HuH-7 (cell line): ENCODE measurements at regions not wholly inside any gene's neighbourhood (a gene's known extent, or its start where the extent isn't known, plus 50 kb on each side); places are given as distances from the start of the nearest gene placed in this dataset.
"Not testable (repeated sequence)": the region's sequence is repeated elsewhere in the genome, so short reads cannot be mapped to it uniquely, and the experiment has no call there.

Source experiments
- DNase-seq: peaks from one replicate; pipeline ENCODE4 v3.0.0; 2011; ENCODE audit warnings: low spot score

- no peak for DNase-seq
Observed at GRCh38 chr15:79539401-79539800, 107.3 kb downstream of the MINAR1 start.

GRCh38 chr15:79540551-79540950 lies 108.4 kb downstream of the MINAR1 start:
- DNase-seq: peak; percentile 36

DNA sequence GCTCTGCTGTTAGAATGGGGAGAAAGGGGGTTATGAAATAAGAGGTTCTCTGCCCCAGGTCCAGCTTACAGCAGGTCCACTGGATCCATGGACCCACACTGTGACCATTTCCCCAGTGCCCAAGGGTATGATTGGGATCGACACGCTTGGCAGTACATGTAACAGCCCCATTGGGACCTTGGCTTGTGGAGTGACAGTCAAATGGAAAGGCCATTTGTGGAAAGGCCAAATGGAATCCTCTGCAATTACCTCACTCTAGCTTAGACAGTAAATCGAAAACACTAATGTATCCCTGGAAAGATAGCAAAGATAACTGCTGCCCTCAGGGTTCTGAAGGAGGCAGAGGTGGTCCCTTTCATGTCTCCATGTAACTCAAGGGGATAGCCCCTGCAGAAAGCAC lies 109.1 kb downstream of the MINAR1 start:
- DNase-seq: no peak

DNA sequence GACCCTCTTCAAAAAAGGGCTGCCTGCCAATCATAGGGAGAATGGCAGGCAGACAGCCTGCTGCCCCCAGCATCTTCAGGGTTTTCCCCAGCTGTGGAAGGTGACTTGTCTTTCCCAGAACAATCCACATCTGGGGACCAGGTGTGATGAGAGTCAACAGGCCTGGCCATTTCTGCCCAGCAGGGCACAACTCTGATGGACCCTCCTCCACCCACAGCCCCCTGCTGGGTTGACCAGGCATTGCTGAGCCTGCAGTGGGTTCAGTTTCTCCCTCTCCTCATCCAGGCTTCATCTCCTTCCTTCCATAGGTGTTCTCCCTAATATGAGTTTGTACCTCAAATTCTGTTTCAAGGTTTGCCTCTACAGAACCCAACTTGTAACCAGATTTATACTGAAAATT lies 111.0 kb downstream of the MINAR1 start:
- no peak for DNase-seq

- no peak for DNase-seq
Observed at GRCh38 chr15:79549196-79549595, 117.1 kb downstream of the MINAR1 start.

DNA sequence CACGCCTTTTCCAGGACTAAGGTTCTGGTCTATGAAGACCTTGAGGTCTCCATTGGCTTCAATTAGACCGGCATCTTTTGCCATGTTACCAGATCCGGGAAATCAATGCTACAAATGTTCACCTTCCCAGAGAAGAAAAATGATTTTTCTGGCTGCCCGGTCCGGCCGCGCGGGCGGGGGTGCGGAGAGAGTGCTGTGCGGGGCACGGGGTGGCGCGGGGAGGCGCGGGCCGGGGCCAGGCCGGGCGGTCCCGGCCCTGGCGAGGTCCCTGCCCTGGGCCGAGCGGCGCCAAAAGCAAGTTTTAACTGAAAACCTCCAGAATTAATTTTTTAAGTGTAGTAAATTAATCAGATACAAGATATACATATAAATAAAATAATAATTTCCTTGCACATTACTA lies 128.2 kb downstream of the MINAR1 start:
- DNase-seq: no peak

DNA sequence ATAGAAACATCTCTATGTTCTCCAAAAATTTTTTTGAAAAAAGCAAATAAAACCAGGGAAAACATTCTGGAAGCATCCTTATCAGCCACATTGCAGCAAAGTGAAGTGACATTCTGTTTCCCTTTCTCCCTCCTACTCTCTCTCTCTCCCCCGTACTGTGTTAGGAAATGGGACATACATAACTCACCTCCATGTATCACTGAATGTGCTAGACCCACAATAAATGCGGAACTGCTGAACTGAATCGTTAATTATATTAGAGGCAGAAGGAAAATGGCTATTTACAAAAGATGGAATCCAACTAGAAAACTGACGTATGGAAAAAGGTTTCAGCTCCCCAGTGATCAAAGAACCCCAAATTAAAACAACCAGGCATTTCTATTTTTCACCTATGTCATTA lies 129.8 kb downstream of the MINAR1 start:
- no peak for DNase-seq

- no peak for DNase-seq
Observed at GRCh38 chr15:79562403-79562815, 130.3 kb downstream of the MINAR1 start.

DNA sequence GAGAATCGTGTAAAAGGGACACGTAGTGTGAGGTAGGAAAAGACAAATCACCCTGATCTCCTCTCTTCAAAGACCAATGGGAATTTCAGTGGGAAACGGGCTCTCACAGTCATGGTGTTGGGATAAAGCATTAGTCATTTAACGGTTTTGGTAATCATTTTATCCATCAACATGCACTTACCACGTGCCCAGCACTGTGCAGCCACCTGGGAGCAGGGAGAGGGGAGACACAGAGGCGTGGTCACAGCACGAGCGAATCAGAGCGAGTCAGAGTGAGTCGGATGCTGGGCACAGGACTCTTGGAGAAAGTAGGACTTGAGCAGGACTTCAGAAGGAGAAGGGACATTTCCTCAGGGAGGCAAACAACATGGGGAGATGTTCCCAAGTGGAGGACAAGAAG lies 130.8 kb downstream of the MINAR1 start:
- DNase-seq: no peak

DNA sequence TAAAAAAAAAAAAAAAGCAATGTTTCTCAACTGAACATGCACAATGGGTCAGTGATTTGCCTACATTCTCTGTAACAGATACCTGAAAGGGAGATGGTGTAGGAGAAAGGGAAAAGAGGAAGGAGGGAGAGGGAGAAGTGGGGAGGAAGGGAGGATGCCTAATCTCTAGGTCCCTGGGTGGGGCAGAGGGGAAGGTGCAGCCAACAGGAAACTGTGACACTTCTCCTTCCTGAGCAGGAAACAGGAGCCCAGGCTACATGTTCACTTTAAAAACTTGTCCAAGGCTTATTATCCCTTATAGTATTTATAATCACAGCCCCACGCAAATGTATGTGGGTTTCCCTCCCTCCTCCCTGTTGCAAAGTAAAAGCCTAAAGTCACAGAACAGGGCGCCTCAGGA lies 137.9 kb downstream of the MINAR1 start:
- no peak for DNase-seq

DNA sequence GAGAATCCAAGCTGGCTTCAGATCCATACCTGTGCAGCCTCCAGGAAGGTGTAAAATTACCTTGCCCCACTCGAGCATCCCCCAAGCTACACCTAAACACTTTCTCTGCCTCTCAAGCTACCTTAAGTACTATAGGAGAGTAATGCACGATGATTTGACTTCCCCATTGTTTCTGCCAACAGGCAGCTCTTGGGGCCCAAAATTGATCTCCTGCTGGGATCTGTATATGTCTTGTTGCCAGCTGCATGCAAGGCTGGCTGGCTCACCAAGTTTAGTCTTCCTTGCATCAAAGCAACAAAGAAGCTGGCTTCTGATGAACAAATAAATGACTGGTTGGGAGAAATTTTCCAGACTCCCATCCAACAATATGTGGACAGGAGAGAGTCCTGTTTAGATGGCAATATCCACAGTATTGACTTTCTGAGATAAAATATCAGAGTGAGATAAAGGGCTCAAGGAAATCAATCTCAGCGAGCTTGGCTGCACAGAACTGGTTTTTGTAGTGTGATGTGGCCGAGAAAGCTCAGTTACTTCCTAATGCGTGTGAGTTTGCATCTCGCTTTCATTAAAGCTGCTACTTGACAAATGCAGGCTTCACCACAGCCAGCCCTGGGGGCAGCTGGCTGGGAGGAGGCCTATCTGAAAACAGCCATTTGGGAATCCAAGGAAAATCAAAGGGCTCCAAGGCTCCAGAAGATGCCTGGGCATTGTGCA lies 140.7 kb downstream of the MINAR1 start:
- DNase-seq: no peak

DNA sequence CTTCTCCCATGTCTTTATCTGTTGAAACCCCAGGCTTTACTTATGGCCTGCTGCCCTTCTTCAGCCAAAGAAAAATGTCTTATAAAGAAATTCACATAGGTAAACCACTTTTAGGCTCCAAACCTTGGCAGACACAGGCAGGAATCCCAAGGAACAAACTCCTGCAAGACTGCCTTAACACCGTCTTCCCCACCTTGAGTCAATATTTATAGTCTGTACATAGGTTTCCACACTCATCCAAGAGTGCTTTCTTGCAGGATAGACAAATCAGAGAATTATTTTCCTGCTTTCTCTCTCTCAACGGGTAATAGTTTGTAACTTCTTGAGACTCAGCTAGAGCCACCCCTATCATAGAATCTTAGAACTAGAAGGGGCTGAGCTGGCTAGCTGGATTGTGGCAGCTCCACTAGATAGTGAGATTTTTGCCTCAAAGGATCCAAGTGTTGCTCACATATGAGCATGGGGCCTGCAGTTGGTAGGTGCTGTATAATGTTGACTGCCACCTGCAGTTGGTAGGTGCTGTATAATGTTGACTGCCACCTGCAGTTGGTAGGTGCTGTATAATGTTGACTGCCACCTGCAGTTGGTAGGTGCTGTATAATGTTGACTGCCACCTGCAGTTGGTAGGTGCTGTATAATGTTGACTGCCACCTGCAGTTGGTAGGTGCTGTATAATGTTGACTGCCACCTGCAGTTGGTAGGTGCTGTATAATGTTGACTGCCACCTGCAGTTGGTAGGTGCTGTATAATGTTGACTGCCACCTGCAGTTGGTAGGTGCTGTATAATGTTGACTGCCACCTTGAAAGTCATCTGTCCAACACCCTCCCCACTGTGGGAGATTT lies 142.5 kb downstream of the MINAR1 start:
- not testable (repeated sequence) for DNase-seq

- DNase-seq: no peak
Observed at GRCh38 chr15:79582650-79583049, 150.5 kb downstream of the MINAR1 start.

DNA sequence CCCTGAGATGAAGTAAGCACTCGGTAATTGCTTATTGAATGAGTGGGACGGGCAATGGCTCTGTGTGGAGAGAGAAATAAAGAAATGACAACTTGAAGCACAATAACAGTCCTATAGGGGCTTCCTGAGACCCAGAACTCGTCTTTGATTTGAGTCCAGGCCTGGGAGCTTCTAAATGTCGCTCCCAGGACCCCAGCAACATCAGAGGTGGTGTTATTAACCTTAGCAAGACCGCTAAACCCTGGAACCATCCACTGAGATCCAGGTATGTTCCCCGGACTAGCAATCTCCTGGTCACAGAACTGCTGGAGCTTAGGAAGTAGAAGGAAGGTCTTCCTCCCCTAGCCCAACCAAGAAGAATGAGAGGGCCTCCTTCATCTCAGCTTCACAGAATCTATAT lies 160.0 kb downstream of the MINAR1 start:
- no peak for DNase-seq

DNA sequence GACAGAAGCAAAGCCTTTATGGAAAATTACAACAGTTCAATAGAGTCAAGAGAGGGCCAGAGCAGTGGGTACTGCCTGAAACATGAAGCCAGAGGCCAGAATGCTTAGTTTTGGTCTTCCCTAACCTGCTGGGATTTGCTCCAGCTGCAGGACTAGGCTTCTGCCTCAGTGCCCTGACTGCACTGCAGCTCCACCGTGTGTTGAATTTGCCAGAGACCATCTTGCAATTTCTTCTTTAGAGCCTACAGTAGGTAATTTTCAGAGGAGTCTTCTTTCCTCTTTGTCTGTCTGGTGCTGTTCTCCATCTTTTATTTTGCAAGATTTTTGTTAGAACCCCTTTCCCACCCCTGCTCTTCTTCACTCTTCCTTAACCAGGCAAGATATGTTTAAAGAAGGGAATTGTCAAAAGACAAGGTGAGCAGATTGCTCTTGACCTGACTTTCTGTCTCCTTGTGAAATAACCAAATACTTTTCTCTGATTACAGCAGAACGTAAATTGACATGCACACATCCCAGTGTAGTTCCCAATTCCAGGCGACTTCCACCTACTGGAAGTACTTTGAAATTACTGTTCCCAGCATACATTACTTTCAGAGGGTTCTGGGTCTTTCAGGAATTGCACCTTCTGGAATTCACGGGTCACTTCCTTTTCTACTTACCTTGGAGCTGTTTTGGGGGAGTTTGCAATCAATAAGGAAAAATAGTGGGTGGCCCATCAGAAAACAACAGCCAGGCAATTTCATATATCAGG lies 161.2 kb downstream of the MINAR1 start:
- peak; percentile 51 for DNase-seq

GRCh38 chr15:79595306-79595705 lies 163.2 kb downstream of the MINAR1 start:
- no peak for DNase-seq

- DNase-seq: peak; percentile 97
Observed at GRCh38 chr15:79595995-79596622, 164.0 kb downstream of the MINAR1 start.

GRCh38 chr15:79598639-79599038 lies 166.5 kb downstream of the MINAR1 start:
- DNase-seq: no peak

DNA sequence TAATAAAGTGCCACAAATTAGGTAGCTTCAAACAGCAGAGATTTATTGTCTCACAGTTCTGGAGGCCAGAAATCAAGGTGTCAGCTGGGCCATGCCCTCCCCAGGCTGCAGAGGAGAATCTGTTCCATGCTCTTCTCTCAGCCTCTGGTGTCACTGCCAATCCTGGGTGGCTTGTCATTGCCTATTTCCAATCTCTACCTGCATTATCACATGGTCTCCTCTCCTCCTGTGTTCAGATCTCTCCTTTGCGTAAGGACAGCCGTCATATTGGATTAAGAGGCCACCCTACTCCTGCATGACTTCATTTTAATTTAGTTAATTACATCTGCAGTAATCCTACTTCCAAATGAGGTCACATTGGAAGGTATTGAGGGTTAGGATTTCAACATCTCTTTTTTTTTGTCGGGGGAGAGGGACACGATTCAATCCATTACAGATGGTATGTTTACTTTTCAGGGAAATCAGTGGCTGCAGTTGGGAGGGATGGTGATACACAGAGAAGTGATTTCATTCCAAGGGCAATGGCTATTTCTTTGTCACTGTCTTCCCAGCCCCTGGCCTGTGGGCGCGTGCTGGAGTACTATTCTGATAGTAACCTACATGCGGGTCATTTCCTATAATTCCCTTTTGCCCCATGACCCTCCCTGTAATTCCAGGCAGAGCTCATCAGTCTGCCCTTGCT lies 169.4 kb downstream of the MINAR1 start:
- DNase-seq: no peak

GRCh38 chr15:79602180-79602579 lies 170.0 kb downstream of the MINAR1 start:
- DNase-seq: no peak

- no peak for DNase-seq
Observed at GRCh38 chr15:79602731-79603130, 170.6 kb downstream of the MINAR1 start.
